Activated T-helper 2 cell treated with anti-CD3 and anti-CD28 coated beads, Interferon-gamma antibody, Interleukin-2, Interleukin-4, amounts not matched to agents 10 μg/mL and 5 μg/mL and 100 μg/mL, durations not matched to agents 14 hours and 24 hours and 36 hours (primary cell): ENCODE measurements at regions not wholly inside any gene's neighbourhood (a gene's known extent, or its start where the extent isn't known, plus 50 kb on each side); places are given as distances from the start of the nearest gene placed in this dataset.
"Not testable (repeated sequence)": the region's sequence is repeated elsewhere in the genome, so short reads cannot be mapped to it uniquely, and the experiment has no call there.

Experiments used
- DNase-seq: peaks from one replicate; pipeline ENCODE4 v3.0.0; 2021; ENCODE audit warnings: low spot score
- H3K27ac Mint-ChIP-seq: one replicate; pipeline ENCODE4 v1.8.0; 2021; ENCODE audit warnings: mixed read lengths
- H3K27me3 Mint-ChIP-seq: one replicate; pipeline ENCODE4 v1.8.0; 2021; ENCODE audit warnings: low read depth, mixed read lengths
- H3K36me3 Mint-ChIP-seq: one replicate; pipeline ENCODE4 v1.8.0; 2021; ENCODE audit warnings: low read depth, mixed read lengths
- H3K4me1 Mint-ChIP-seq: one replicate; pipeline ENCODE4 v1.8.0; 2021; ENCODE audit warnings: low read depth, mixed read lengths
- H3K4me3 Mint-ChIP-seq: one replicate; pipeline ENCODE4 v1.8.0; 2021; ENCODE audit warnings: low read depth, mild to moderate bottlenecking, moderate library complexity, mixed read lengths
- H3K9me3 Mint-ChIP-seq: one replicate; pipeline ENCODE4 v1.8.0; 2021; ENCODE audit warnings: mixed read lengths
- intact Hi-C: fragments of 100-400 bp; cut with micrococcal nuclease; formaldehyde crosslinking; loops from one replicate; pipeline ENCODE4 v1.15.1; 2023

DNA sequence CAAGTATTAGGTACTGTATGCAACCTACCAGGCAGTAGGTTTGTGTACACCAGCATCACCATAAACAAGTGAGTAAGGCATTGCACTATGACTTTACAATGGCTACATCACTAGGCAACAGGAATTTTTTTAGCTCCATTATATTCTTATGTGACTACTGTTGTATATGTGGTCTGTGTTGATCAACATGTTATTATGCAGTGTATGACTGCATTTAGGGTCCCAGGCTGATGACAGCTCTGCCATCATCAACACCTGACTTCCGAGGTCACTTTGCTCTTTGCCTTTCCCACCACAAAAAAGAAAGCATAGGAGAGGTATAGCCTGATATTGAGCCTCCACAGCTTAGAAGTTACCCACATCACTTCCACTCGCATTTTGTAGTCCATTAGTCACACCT, 217.5 kb upstream of the PELI2 start:
- DNase-seq, result no peak
- Mint-ChIP-seq H3K27me3 (peaks cover 2% of the 10 kb centered on the region), H3K36me3 (no peaks in the 10 kb centered on the region), H3K9me3 (no peaks in the 10 kb centered on the region), H3K27ac (no peak overlapping the region), H3K4me3 (no peak overlapping the region), H3K4me1 (no peaks in the 10 kb centered on the region)
- intact Hi-C loops, result no loop called here

DNA sequence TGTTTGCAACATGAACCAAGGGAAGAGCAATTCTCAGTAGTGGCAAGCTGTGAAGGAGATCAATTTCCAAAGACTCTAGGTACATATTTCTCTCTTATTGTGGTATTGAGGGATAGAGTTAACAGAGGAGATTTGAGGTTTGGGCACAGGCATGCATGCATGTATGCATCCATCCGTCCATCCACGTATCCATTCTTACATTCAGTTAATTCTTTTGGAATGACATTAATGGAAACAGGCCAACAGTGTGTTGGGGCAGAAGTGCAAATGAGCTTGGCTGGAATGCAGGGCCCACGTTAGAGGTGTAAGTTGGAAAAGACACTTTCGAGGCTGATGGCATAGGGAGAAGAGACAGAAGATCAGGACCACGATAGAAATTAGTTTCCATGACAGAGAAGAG, 216.9 kb upstream of the PELI2 start:
- no peaks in the 10 kb centered on the region for H3K9me3 Mint-ChIP-seq
- no peaks in the 10 kb centered on the region for H3K4me1 Mint-ChIP-seq
- H3K27me3 Mint-ChIP-seq, result peaks cover 2% of the 10 kb centered on the region
- H3K27ac Mint-ChIP-seq, result no peak overlapping the region
- intact Hi-C loops, result no loop called here
- no peaks in the 10 kb centered on the region for H3K36me3 Mint-ChIP-seq
- no peak for DNase-seq
- H3K4me3 Mint-ChIP-seq, result no peak overlapping the region

DNA sequence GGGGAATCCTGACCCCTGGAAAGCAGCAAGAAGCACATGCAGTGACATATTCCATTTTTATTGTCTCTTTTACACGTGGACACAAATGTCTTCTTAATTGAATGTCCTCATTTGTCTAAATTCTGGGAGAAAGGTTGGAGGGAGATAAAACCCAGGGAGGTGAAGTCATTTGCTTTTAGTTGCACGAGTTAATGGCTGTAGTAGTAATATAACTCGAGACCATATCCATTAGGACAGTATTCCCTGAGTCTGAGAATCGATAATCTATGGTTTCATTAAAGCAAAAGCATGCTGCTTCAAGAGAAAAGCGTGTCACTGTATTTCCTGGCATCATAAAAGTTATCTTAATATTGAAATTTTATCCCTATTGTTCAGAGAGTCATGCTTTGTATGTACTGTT, 216.0 kb upstream of the PELI2 start:
- Mint-ChIP-seq H3K4me1 (no peaks in the 10 kb centered on the region), H3K4me3 (no peak overlapping the region), H3K9me3 (no peaks in the 10 kb centered on the region), H3K27ac (no peak overlapping the region), H3K27me3 (peaks cover 2% of the 10 kb centered on the region), H3K36me3 (no peaks in the 10 kb centered on the region)
- no peak for DNase-seq
- intact Hi-C loops, result no loop called here

DNA sequence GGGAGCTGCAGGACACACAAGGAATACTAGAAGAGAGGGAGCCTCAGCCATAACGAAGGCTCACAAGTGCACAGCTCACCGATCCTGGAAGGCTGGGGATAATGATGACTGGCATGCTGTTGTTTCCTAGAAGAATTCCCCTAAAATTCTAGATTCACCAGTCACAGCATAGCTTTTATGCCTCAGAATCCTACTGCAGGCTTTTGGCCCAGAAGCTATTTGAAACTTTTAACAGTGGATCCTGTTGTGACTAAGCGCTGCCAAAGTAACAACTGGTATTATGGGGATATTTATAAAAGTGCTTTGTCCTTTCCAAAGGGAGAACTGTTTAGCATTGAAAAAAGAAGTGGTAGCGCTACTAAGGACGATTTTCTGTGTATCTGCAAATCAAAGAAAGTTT, 214.1 kb upstream of the PELI2 start:
- no peaks in the 10 kb centered on the region for H3K9me3 Mint-ChIP-seq
- H3K4me3 Mint-ChIP-seq, result no peak overlapping the region
- H3K27ac Mint-ChIP-seq, result no peak overlapping the region
- H3K4me1 Mint-ChIP-seq, result no peaks in the 10 kb centered on the region
- no peak for DNase-seq
- no peaks in the 10 kb centered on the region for H3K36me3 Mint-ChIP-seq
- peaks cover 2% of the 10 kb centered on the region for H3K27me3 Mint-ChIP-seq
- intact Hi-C loops, result no loop called here

DNA sequence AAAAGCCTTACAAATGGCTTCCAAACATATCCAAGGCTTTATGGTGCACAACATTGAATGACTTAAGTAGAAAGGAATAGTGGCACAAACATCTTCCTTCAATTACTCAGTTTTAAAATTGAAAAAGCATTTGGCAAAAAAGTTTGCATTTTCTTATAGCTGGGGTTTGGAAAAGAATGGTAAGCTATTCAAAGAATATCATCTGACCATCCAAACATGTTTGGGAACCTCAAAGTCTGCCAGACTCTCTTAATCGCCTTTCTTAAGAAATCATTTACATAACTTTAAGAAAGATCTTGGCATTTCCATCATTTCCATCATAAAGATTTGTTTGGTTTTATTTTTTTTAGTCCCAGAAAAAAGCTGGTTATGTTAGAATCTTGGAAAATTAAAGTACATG, 210.1 kb upstream of the PELI2 start:
- Mint-ChIP-seq H3K4me3 (no peak overlapping the region), H3K27me3 (peaks cover 2% of the 10 kb centered on the region), H3K36me3 (no peaks in the 10 kb centered on the region), H3K27ac (no peak overlapping the region), H3K4me1 (no peaks in the 10 kb centered on the region), H3K9me3 (no peaks in the 10 kb centered on the region)
- no peak for DNase-seq
- intact Hi-C loops, result no loop called here

DNA sequence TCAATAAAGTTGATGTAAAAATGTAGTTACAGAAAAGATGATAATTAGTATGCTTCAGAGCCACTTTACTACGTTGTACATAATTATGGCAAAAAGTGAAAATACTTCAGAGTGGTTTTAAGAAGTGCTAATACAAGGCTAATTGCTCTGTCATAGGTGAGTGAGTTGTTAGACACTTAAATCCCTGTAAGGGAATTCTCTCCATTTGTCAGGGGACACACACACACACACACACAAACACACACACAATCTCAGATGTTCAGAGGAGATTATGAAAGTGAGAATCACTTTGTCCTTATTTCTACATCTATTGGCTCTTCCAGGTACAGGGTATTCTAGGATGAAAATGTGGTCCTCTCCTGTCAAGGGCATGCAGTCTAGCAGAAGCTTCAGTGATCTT, 208.3 kb upstream of the PELI2 start:
- no peak overlapping the region for H3K27ac Mint-ChIP-seq
- H3K27me3 Mint-ChIP-seq, result peaks cover 2% of the 10 kb centered on the region
- H3K4me1 Mint-ChIP-seq, result no peaks in the 10 kb centered on the region
- no peaks in the 10 kb centered on the region for H3K9me3 Mint-ChIP-seq
- H3K4me3 Mint-ChIP-seq, result no peak overlapping the region
- no peak for DNase-seq
- H3K36me3 Mint-ChIP-seq, result no peaks in the 10 kb centered on the region
- intact Hi-C loops, result no loop called here

DNA sequence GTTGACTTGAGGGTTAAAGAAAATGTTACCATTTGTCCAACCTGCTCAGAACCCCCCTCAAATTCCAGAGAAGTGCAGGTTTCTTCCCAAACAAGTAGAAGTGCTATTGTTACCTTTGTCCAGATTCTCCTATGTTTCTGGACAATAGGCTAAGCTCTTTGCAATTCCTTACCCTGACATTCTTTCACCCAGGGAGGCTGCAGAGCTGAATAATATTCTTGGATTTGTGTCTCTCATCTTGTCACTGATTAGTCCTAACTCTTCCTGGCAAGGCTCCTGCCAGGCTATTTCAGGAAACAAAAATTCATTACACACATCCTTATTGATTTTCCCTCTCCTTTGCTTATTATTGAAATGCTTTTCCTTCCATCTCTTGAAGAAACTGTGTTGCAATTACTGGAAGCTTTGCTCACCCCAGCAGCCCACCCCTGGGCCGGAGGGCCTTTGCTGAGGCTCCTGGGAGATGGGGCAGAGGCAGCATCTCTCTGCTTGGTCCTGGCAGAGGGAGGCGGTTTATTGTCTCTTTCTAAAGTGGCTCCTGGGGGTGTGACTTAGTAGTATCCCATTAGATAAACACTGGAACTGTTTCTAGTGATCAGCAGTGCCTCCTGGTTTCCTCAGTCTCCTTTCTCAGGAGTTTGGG, 207.5 kb upstream of the PELI2 start:
- no peak for DNase-seq
- Mint-ChIP-seq H3K27ac (no peak overlapping the region), H3K9me3 (no peaks in the 10 kb centered on the region), H3K4me3 (no peak overlapping the region), H3K27me3 (peaks cover 1% of the 10 kb centered on the region), H3K36me3 (no peaks in the 10 kb centered on the region), H3K4me1 (no peaks in the 10 kb centered on the region)
- intact Hi-C loops, result no loop called here

DNA sequence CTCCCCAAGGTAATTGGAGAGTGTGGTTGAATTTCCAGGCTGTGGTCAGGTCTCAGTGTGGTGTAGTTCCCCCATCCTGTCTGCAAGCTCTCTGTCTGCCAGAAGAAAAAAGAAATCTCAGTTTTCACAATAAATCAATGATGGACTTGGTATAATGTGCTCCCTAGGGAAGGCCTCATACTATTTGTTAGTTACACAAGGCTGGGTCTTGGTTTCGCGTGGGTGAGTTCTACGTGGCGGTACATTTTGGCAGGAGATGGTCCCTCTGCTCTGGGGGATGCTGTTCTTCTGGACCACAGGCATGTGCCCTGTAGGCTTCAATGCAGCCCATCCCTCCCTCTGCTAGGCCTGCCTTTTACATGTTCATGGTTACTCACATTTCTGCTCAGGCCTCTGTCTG, 206.4 kb upstream of the PELI2 start:
- Mint-ChIP-seq H3K4me3 (no peak overlapping the region), H3K27me3 (peaks cover 3% of the 10 kb centered on the region), H3K36me3 (no peaks in the 10 kb centered on the region), H3K27ac (no peak overlapping the region), H3K9me3 (no peaks in the 10 kb centered on the region), H3K4me1 (no peaks in the 10 kb centered on the region)
- intact Hi-C loops, result no loop called here
- no peak for DNase-seq

DNA sequence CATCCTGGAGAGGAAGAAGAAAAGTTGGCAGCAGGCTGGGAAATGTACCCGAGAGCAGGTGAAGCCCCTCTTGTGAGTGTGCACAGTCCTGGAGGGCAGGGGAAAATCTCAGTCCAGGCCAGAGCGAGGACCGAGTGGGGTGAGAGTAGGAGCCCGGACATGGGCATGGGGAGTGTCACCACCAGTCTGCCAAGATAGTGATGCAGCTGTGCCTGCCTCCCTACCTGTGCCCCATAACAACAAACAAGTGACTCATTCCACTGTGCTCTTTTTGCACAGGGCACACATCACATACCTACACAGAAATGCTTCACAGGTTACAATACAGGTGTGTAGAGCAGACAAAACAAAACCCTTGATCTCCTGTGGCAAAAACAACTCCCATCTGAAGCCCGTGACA, 205.9 kb upstream of the PELI2 start:
- Mint-ChIP-seq H3K27ac (no peak overlapping the region), H3K27me3 (peaks cover 3% of the 10 kb centered on the region)

DNA sequence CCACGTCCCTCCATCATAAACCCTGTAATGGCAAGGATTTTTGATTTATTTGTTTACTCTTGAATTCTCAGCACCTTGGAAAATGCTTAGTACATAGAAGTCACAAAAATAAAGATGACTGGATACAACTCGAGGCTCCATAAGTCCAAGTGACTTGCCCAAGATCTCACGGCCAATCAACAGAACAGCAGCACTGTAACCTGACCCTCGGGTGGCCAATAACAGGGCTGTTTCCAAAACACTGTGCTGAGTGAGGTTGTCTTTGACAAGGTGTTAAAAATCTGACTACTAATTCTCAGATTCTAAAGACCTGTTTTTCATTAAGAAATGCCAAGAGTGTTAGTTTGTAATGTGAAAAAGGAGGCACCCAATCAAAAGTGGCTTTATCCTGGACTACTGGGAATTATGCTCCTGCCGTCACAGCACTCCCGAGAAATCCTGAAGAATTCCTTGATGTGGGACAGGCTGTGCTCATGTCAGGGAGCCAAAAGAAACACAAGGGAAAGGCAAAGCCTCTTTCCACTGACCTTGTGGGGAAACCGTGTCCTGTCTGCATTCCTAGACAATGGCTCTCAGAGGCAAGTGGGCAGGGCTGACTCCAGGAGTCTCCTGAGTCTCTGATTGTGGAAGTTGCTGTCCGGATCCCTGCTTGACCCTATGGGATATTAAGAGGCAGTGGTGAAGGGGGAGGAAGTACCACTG, 204.7 kb upstream of the PELI2 start:
- Mint-ChIP-seq H3K9me3 (no peaks in the 10 kb centered on the region), H3K27me3 (peaks cover 3% of the 10 kb centered on the region), H3K36me3 (no peaks in the 10 kb centered on the region)

More for the DNA sequence above, 205.9 kb upstream of the PELI2 start:
- H3K4me3 Mint-ChIP-seq, result no peak overlapping the region
- no peak for DNase-seq
- no peaks in the 10 kb centered on the region for H3K4me1 Mint-ChIP-seq
- intact Hi-C loops, result no loop called here
- H3K36me3 Mint-ChIP-seq, result no peaks in the 10 kb centered on the region
- H3K9me3 Mint-ChIP-seq, result no peaks in the 10 kb centered on the region

DNA sequence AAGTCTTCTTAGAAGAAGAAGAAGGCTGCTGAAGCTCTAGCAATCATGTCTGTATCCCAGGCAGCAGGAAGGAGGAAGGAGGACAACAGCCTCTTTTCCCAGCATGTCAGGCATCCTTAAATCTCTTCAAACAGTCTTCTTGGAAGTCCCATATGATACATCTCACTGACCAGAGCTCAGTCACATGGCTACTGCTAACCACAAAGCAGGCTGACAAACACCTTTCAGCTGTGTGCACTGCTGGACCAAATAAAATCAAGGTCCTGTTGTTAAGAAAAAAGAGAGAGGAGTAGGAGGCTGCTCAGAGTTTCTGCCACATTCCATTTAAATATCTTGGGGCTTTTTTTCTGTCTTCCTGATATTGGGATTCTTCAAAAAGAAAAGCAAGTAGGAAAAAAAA, 203.4 kb upstream of the PELI2 start:
- DNase-seq, result no peak
- H3K27ac Mint-ChIP-seq, result no peak overlapping the region
- H3K36me3 Mint-ChIP-seq, result no peaks in the 10 kb centered on the region

More for the DNA sequence above, 204.7 kb upstream of the PELI2 start:
- DNase-seq, result no peak
- H3K4me3 Mint-ChIP-seq, result no peak overlapping the region
- intact Hi-C loops, result no loop called here
- no peak overlapping the region for H3K27ac Mint-ChIP-seq
- no peaks in the 10 kb centered on the region for H3K4me1 Mint-ChIP-seq

DNA sequence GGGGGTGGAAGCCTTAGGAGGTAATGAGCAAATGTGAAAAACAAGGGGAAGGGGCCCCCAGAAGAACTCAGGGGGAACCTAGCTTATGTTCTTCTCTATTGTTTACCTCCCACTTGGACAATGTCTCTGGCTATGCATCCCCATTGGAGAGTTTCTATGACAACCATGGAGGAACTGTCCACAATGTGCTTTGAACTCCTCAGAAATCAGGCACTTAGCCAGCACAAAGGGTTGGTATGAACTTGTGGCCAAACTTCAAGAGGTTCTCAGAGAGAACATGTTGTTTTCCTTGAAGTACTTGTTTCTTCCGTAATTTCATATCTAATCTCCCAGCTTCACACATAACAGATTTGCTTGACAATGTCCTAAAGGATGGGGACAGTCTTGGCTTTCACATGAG, 202.8 kb upstream of the PELI2 start:
- Mint-ChIP-seq H3K36me3 (no peaks in the 10 kb centered on the region), H3K27ac (no peak overlapping the region), H3K4me3 (no peak overlapping the region), H3K27me3 (peaks cover 3% of the 10 kb centered on the region), H3K9me3 (no peaks in the 10 kb centered on the region), H3K4me1 (no peaks in the 10 kb centered on the region)
- no peak for DNase-seq
- intact Hi-C loops, result no loop called here

More for the DNA sequence above, 203.4 kb upstream of the PELI2 start:
- no peaks in the 10 kb centered on the region for H3K9me3 Mint-ChIP-seq
- no peak overlapping the region for H3K4me3 Mint-ChIP-seq
- H3K4me1 Mint-ChIP-seq, result no peaks in the 10 kb centered on the region
- intact Hi-C loops, result no loop called here
- H3K27me3 Mint-ChIP-seq, result peaks cover 3% of the 10 kb centered on the region

DNA sequence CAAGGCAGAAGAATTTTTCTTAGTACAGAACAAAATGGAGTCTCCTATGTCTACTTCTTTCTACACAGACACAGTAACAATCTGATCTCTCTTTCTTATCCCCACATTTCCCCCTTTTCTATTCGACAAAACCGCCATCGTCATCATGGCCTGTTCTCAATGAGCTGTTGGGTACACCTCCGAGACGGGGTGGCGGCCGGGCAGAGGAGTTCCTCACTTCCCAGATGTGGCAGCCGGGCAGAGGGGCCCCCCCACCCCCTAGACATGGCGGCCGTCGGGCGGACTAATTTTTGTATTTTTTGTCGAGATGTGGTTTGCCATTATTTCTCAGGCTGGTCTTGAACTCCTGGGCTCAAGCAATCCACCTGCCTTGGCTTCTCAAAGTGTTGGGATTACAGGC, 198.4 kb upstream of the PELI2 start:
- H3K4me3 Mint-ChIP-seq, intact Hi-C loops, H3K36me3 Mint-ChIP-seq, H3K9me3 Mint-ChIP-seq, H3K27ac Mint-ChIP-seq, H3K27me3 Mint-ChIP-seq, DNase-seq, H3K4me1 Mint-ChIP-seq: not testable (repeated sequence)
